Inflammatory macrophage treated with lipopolysaccharide for 4 hours (primary cell): ENCODE measurements at regions not wholly inside any gene's neighbourhood (a gene's known extent, or its start where the extent isn't known, plus 50 kb on each side); places are given as distances from the start of the nearest gene placed in this dataset.

Experiments
- DNase-seq: peaks from one replicate; pipeline ENCODE4 v3.0.0-alpha.2; 2020

- no peak for DNase-seq
These were observed 256.0 kb upstream of the MKI67 start for GRCh38 chr10:128382225-128382624.

GRCh38 chr10:128384831-128385230 is 258.6 kb upstream of the MKI67 start:
- DNase-seq, result no peak

GRCh38 chr10:128386231-128386630 is 260.0 kb upstream of the MKI67 start:
- DNase-seq, result no peak

GRCh38 chr10:128386816-128387604 is 260.8 kb upstream of the MKI67 start:
- no peak for DNase-seq

- no peak for DNase-seq
These were observed 264.4 kb upstream of the MKI67 start for GRCh38 chr10:128390596-128390995.

- no peak for DNase-seq
These were observed 267.3 kb upstream of the MKI67 start for GRCh38 chr10:128393546-128393945.

- DNase-seq, result no peak
These were observed 271.9 kb upstream of the MKI67 start for GRCh38 chr10:128398118-128398517.

- no peak for DNase-seq
These were observed 272.8 kb upstream of the MKI67 start for GRCh38 chr10:128398999-128399398.

- DNase-seq, result no peak
These were observed 274.3 kb upstream of the MKI67 start for GRCh38 chr10:128400564-128400963.

- DNase-seq, result no peak
These were observed 279.2 kb upstream of the MKI67 start for GRCh38 chr10:128405450-128405849.

GRCh38 chr10:128411643-128412042 is 285.4 kb upstream of the MKI67 start:
- no peak for DNase-seq

GRCh38 chr10:128414568-128414967 is 288.3 kb upstream of the MKI67 start:
- no peak for DNase-seq

- DNase-seq, result no peak
These were observed 290.0 kb upstream of the MKI67 start for GRCh38 chr10:128416231-128416630.

- DNase-seq, result no peak
These were observed 291.6 kb upstream of the MKI67 start for GRCh38 chr10:128417826-128418225.

- no peak for DNase-seq
These were observed 292.6 kb upstream of the MKI67 start for GRCh38 chr10:128418819-128419218.

GRCh38 chr10:128419466-128420019 is 293.3 kb upstream of the MKI67 start:
- no peak for DNase-seq

- no peak for DNase-seq
These were observed 294.4 kb upstream of the MKI67 start for GRCh38 chr10:128420623-128421022.

- no peak for DNase-seq
These were observed 295.3 kb upstream of the MKI67 start for GRCh38 chr10:128421371-128422160.

- DNase-seq, result no peak
These were observed 296.0 kb upstream of the MKI67 start for GRCh38 chr10:128422190-128422589.

- DNase-seq, result no peak
These were observed 296.8 kb upstream of the MKI67 start for GRCh38 chr10:128422999-128423398.

- no peak for DNase-seq
These were observed 303.1 kb upstream of the MKI67 start for GRCh38 chr10:128429321-128429720.

GRCh38 chr10:128429835-128430513 is 303.8 kb upstream of the MKI67 start:
- no peak for DNase-seq

- no peak for DNase-seq
These were observed 304.9 kb upstream of the MKI67 start for GRCh38 chr10:128431083-128431482.
